AG04449 (cell line): ENCODE measurements at regions not wholly inside any gene's neighbourhood (a gene's known extent, or its start where the extent isn't known, plus 50 kb on each side); places are given as distances from the start of the nearest gene placed in this dataset.

Source experiments
- CTCF ChIA-PET: fragments of 350-600 bp; formaldehyde crosslinking; extraction: SDS; loops from one replicate; lab custom pipeline; 2021; ENCODE audit warnings: antibody characterized with exemption; lab: Yijun Ruan, JAX
- POLR2A ChIA-PET: fragments of 400-600, 350-600 bp; formaldehyde crosslinking; extraction: SDS; loops from one replicate; lab custom pipeline; 2020; ENCODE audit warnings: antibody characterized with exemption, inconsistent platforms; lab: Yijun Ruan, JAX
- DNase-seq: peaks from one replicate; pipeline ENCODE4 v3.0.0-alpha.2; 2010; ENCODE audit warnings: low read depth, low spot score
- H3K4me3 ChIP-seq: 2 replicates; pipeline ENCODE4 v1.5.1; 2011; ENCODE audit warnings: low read depth, mild to moderate bottlenecking, control low read depth, low read length
- CTCF ChIP-seq: IDR thresholded peaks from one replicate; pipeline ENCODE4 v1.5.1; 2011; ENCODE audit warnings: mild to moderate bottlenecking, moderate library complexity, low read length, control low read depth, inconsistent platforms; ENCODE audit not compliant: insufficient read depth; ENCODE audit errors: missing control alignments

GRCh38 chr2:224196810-224197209 is 157.7 kb upstream of the SERPINE2 start:
- TF ChIP-seq CTCF: no peak

GRCh38 chr2:224195925-224196571 is 157.0 kb upstream of the SERPINE2 start:
- H3K4me3 ChIP-seq: no peak overlapping the region
- POLR2A ChIA-PET: no interaction called here
- no peak for DNase-seq
- CTCF ChIA-PET: no interaction called here
- no peak for TF ChIP-seq CTCF

More at GRCh38 chr2:224196810-224197209, 157.7 kb upstream of the SERPINE2 start:
- no peak for DNase-seq
- no peak overlapping the region for H3K4me3 ChIP-seq
- ChIA-PET POLR2A (no interaction called here), CTCF (no interaction called here)

- H3K4me3 ChIP-seq: no peak overlapping the region
- TF ChIP-seq CTCF: no peak
- DNase-seq: no peak
- ChIA-PET CTCF (no interaction called here), POLR2A (no interaction called here)
Measured at GRCh38 chr2:224194161-224194560, 155.1 kb upstream of the SERPINE2 start.

DNA sequence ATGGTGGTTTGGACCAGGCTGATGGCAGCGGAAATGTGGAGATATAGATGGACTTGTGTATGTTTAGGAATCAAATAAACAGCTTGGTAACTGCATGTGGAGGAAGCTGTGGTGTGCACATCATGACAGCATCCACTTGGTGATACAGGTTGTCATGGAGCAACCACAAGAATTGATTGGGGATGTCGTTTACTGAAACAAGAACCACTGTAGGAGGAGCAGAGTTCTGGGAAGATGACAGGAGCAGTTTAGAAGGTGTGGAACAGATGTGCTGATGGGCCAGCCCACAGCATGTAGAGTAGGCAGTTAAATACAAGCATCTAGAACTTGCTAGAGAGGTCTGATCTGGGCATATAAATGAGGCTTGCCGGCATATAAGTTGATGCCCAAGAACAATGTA is 152.4 kb upstream of the SERPINE2 start:
- CTCF ChIA-PET: interaction anchor here (0.8 to 0.9 kb wide), 2 partner anchors 15 to 19 kb away, joined by 3 to 4 read pairs; no protein-coding TSS in a partner anchor
- no peak for DNase-seq
- no peak overlapping the region for H3K4me3 ChIP-seq
- TF ChIP-seq CTCF: no peak
- POLR2A ChIA-PET: no interaction called here

- H3K4me3 ChIP-seq: no peak overlapping the region
- ChIA-PET CTCF (interaction anchor here (0.8 to 0.9 kb wide), 2 partner anchors 15 to 19 kb away, joined by 3 to 4 read pairs; no protein-coding TSS in a partner anchor), POLR2A (no interaction called here)
- DNase-seq: no peak
- TF ChIP-seq CTCF: no peak
Measured at GRCh38 chr2:224190936-224191270, 151.8 kb upstream of the SERPINE2 start.

- ChIA-PET CTCF (no interaction called here), POLR2A (no interaction called here)
- DNase-seq: no peak
- H3K4me3 ChIP-seq: no peak overlapping the region
- TF ChIP-seq CTCF: no peak
Measured at GRCh38 chr2:224190234-224190935, 151.3 kb upstream of the SERPINE2 start.
